ENCODE measurements at regions not wholly inside any gene's neighbourhood (a gene's known extent, or its start where the extent isn't known, plus 50 kb on each side); places are given as distances from the start of the nearest gene placed in this dataset.
A peak's percentile ranks its signal among the peaks of the same experiment; 100 is the strongest.

- DNase-seq (ENCODE audit: low spot score): no peak
Measured at GRCh38 chr6:168155821-168156741, 77.1 kb upstream of the FRMD1 start.

DNA sequence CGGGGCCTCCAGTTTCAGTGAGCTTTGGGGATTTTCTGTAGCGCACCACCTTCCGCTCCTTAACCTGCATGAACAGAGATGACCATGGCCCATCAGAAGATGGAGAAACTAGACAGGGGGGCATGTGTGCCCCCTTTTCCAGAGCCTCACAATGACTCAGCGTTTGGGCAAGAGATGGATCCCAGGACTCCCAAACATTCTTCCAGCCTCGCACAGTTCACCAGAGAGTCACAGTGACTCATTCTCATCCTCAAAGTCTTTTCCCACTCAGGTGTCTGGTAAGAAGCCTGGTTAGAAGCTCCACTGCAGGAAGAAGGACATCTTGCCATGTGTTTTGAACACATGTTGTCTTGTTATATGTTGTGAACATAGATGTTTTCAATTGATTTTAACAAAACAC is 76.2 kb upstream of the FRMD1 start:
- no peak for DNase-seq (ENCODE audit: low spot score)

- DNase-seq (ENCODE audit: low spot score): no peak
Measured at GRCh38 chr6:168154263-168154917, 75.4 kb upstream of the FRMD1 start.

GRCh38 chr6:168153553-168153952 is 74.5 kb upstream of the FRMD1 start:
- no peak for DNase-seq (ENCODE audit: low spot score)

- DNase-seq (ENCODE audit: low spot score): no peak
Measured at GRCh38 chr6:168152980-168153379, 74.0 kb upstream of the FRMD1 start.

- no peak for DNase-seq (ENCODE audit: low spot score)
Measured at GRCh38 chr6:168152306-168152963, 73.4 kb upstream of the FRMD1 start.

DNA sequence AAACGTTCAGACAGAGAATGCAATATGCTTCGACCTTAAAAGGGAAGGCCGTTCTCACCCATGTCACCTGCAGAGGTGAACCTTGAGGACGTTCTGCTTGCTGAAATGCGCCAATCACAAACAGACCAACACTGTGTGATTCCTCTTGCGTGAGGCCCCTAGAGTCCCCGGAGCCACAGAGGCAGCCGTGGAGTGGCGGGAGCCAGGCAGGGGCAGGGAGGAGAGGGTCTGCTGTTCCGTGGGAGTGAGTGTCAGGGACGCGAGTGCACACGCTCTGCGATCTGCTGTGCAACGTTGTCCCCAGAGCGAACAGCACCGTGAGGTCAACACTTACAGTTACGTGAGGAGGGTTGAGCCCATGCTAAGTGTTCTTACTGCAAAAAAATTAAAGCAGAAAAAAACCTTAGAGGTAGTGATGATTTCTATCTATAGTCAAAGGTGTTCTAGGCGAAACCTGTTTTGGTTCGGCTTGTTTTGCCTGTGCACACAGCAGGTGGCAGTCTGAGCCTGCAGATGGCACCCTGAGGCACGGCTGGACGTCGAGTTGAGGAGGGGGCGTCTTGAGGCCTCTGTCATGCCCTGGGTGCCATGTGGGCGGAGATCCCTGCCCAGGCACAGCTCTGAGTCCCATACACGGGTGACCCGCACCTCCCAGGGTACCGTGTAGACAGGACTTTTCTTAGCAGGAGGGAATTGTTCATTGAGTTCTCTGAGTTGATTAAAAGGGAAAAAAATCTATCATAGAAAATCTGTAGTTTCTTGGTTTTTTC is 71.7 kb upstream of the FRMD1 start:
- DNase-seq (ENCODE audit: low spot score): no peak

DNA sequence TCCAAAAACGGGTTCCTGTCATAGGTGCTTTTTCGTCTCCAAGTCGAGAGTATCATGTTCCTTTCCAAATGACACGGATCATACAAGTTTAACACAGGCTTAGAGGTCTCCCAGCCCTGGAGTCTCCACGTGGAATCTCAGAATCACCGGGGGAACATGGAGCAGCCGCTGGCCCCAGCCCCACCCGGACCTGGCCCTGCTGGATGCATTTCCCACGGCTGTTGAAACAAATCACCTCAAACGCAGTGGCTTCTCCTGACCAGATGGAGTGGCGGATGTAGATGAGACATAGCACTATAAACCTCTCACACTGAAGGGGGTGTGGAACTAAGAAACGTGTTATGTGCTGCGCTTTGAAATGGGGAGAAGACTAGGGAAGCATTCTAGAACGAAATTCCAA is 70.0 kb upstream of the FRMD1 start:
- DNase-seq (ENCODE audit: low spot score): no peak

DNA sequence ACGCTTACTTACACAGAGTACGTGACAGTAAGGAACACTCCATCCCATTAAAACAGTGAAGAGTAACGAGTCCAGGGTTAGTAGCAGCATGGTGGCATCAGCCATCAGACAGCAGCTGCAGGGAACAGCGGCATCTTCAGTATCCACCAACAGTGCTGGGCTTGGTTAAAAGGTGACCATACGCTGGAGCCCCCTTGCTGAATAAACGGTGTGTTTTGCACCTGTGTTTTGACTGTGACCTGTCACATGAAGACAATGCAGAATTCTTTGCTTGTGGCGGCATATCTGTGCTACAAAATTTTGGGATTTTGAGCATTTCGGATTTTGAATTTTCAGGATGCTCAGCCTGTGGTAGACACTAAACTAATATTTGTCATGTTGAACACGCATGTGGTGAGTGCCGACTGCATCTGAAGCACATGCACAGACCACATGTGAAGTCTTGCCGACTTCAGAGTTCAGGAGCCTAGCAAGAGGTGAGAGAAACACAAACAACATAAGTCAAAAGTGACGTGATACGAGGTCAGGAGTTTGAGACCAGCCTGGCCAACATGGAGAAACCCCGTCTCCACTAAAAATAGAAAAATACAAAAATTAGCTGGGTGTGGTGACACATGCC is 69.3 kb upstream of the FRMD1 start:
- no peak for DNase-seq (ENCODE audit: low spot score)

- DNase-seq (ENCODE audit: low spot score): peak; percentile 21
Measured at GRCh38 chr6:168147205-168147738, 68.3 kb upstream of the FRMD1 start.

- DNase-seq (ENCODE audit: low spot score): no peak
Measured at GRCh38 chr6:168145747-168146596, 67.0 kb upstream of the FRMD1 start.

DNA sequence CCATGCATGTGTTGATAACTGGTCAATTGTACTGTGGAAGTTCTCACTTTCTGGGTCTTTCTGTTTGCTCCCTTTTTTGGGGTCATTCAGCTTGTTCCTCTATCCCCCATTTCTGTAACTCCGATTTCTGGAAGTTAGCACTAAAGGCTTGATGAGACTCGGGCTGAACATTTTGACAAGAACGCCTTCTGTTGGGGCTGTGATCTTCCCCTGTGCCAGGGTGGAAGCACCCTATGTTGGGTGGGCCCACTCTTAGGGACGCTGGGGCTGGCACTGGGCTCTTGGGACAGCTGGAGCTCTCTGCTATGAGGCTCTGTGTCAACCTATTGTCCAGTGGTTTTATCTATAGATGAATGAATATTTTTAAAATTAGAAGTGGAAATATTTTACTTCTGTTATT is 60.1 kb upstream of the FRMD1 start:
- no peak for DNase-seq (ENCODE audit: low spot score)

GRCh38 chr6:168138436-168138835 is 59.4 kb upstream of the FRMD1 start:
- no peak for DNase-seq (ENCODE audit: low spot score)

DNA sequence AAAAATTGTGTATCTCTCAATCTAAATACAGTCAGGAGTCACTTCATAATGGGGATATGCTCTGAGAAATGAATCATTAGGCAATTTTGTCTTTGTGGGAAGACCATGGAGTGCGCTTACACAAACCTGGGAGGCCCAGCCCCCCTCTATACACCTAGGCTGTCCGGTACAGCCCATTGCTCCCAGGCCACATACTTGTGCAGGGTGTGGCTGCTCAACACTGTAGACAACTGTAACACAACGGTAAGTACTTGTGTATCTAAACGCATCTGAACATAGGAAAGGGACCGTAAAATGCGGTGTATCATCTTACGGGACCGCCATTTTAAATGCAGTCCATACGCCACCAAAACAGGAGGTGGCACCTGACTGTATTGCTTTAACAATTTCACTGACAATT is 58.0 kb upstream of the FRMD1 start:
- DNase-seq (ENCODE audit: low spot score): no peak

- DNase-seq (ENCODE audit: low spot score): no peak
Measured at GRCh38 chr6:168136622-168137021, 57.6 kb upstream of the FRMD1 start.

DNA sequence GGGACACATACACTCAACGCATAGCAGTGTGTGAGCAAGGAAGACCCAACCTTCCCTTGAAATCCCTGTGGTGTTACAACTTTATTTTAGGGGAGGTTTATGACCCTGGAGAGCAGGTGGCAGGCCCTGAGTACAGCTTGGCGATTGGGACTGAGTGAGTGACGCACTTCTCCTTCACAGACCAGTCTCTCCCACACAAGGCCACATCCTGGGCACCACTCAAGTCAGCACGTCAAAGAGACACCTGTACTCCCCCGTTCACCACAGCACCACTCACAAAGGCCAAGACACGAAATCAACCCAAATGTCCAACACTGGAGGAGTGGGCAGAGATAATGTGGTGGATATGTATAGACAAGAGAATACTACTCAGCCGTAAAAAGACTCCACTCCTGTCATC is 57.0 kb upstream of the FRMD1 start:
- no peak for DNase-seq (ENCODE audit: low spot score)

DNA sequence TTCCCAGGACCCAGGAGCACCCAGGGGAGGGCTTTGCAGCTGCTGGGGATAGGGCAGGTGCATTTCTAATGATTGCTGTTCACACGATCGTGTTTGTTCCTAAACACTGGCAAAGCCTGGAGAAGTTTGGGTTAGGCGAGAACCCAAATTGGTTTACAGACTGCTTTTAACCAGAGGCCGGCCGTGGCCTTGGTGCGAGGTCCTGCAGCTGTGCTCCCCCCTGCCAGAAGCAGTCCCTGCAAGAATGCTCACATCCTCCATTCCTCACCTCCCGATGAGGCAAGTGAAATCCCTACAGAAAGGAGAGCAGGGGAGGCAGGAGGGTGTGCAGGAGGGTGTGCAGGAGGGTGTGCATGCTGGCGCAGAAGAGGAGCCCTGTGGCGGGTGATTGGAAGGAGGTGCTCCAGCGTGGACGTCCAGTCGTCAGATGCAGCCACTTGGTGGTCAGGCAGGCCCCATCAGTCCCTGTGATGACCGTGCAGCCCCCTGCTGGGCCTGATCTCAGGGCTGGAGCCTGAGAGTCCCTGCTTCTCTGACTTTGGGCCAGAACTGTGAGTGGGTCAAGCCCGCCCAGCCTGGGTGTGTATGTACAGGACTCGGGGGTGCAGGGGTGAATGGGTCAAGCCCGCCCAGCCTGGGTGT is 55.7 kb upstream of the FRMD1 start:
- DNase-seq (ENCODE audit: low spot score): no peak

DNA sequence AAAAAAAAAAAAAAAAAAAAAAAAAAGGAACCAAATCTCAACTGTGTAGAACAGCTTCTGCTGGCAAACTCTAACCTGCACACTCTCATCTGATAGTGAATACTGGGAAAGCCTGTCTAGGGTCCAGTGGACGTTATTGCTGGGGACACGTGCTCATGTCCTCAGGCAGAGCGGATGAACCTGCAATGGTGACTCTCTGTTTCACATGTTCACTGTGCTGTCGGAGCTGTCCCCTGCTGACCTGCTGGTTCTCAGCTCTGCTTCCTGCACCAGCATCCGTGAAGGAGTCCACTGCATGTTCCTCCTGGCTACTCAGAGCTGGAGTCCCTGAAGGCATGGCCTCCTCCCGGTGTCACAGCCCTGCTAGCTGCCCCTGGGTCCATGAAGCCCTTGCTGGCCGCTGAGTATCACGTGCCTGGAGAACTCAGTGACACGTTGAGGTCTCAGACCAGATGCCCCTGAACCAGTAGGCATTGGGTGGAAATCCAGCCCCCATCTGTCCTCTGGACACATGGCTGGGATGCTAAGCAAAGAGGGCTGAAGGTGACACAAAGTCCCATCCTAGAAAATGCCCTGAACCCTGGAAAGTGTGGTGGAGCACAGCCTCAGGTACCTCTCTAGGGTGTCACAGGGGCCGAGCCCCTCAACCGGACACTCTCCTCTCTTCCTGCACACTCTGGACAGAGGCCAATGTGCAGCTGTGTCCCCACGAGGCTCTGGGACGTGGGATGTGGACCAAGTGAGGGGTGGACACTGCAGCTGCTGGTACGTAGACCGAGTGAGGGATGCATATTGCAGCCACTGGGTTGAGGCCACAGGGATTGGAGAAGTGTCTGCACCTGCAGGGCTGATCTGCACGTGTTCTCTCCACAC is 54.9 kb upstream of the FRMD1 start:
- no peak for DNase-seq (ENCODE audit: low spot score)

GRCh38 chr6:168133168-168133561 is 54.2 kb upstream of the FRMD1 start:
- DNase-seq (ENCODE audit: low spot score): no peak

All from cerebellar cortex (tissue), 1 donor.